Panc1 (cell line): ENCODE measurements at regions not wholly inside any gene's neighbourhood (a gene's known extent, or its start where the extent isn't known, plus 50 kb on each side); places are given as distances from the start of the nearest gene placed in this dataset.

ENCODE experiments used
- ATAC-seq: fragments of 200-7000 bp; cut with Tn5 transposase; 2 replicates; pipeline ENCODE4 v1.9.1; 2020; ENCODE audit warnings: mild to moderate bottlenecking, moderate library complexity
- BruUV-seq: library from RNA; stranded (reverse); fragments of 400-500 nt; replicated peaks from 2 replicates; lab custom pipeline; 2021; lab: Mats Ljungman, UMichigan
- CTCF ChIA-PET: fragments of 300-600 bp; sonication (Branson Sonifier 250); formaldehyde crosslinking; loops from one replicate; lab custom pipeline; 2022; ENCODE audit warnings: antibody characterized with exemption; lab: Charles Lee
- POLR2A ChIA-PET: fragments of 300-600 bp; sonication (Branson Sonifier 250); formaldehyde crosslinking; loops from one replicate; lab custom pipeline; 2022; ENCODE audit warnings: antibody characterized with exemption; lab: Charles Lee
- DNase-seq: peaks from one replicate; pipeline ENCODE4 v3.0.0-alpha.2; 2010; ENCODE audit warnings: low read depth, low spot score
- H3K27ac ChIP-seq: 2 replicates; pipeline ENCODE4 v1.5.1; 2011; ENCODE audit warnings: mild to moderate bottlenecking, low read length, inconsistent platforms
- H3K27me3 ChIP-seq: fragments of 200-500 bp; sonication (Bioruptor generic); 2 replicates; pipeline ENCODE4 v1.6.0; 2014; ENCODE audit warnings: low read length, inconsistent platforms; ENCODE audit not compliant: control insufficient read depth, insufficient read depth
- H3K36me3 ChIP-seq: fragments of 200-500 bp; sonication (Bioruptor generic); 2 replicates; pipeline ENCODE4 v1.5.1; 2014; ENCODE audit warnings: inconsistent platforms, mild to moderate bottlenecking, low read length, moderate library complexity; ENCODE audit not compliant: control insufficient read depth, insufficient read depth
- H3K4me1 ChIP-seq: 2 replicates; pipeline ENCODE4 v1.5.1; 2011; ENCODE audit warnings: inconsistent platforms, mild to moderate bottlenecking, low read length, moderate library complexity; ENCODE audit not compliant: control insufficient read depth, insufficient read depth
- H3K4me3 ChIP-seq, 2 experiments: 2 replicates each; pipeline ENCODE4 v1.5.1; 2011 to 2012; ENCODE audit warnings: low read depth in 2 of 2, low read length in 2 of 2, mild to moderate bottlenecking in 2 of 2, inconsistent platforms in 1 of 2, moderate library complexity in 1 of 2
- H3K9me3 ChIP-seq: fragments of 200-500 bp; sonication (Bioruptor generic); 2 replicates; pipeline ENCODE4 v1.5.1; 2014; ENCODE audit warnings: low read depth, mild to moderate bottlenecking, inconsistent platforms, low read length, moderate library complexity; ENCODE audit not compliant: control insufficient read depth, insufficient read depth
- POLR2AphosphoS5 ChIP-seq: IDR thresholded peaks from 2 replicates; pipeline ENCODE4 v1.6.1; 2012; ENCODE audit warnings: mild to moderate bottlenecking, low read depth, low read length, moderate library complexity
- REST ChIP-seq, 2 experiments: IDR thresholded peaks; 2 replicates each; pipeline ENCODE4 v1.6.1; 2011 to 2012; ENCODE audit warnings: low read depth in 2 of 2, control low read depth in 1 of 2, low read length in 1 of 2, mild to moderate bottlenecking in 1 of 2, moderate library complexity in 1 of 2; ENCODE audit not compliant: insufficient read depth in 1 of 2
- SIN3A ChIP-seq: IDR thresholded peaks from 2 replicates; pipeline ENCODE4 v1.6.1; 2012; ENCODE audit warnings: low read depth, mild to moderate bottlenecking, low read length, moderate library complexity, borderline replicate concordance; ENCODE audit not compliant: insufficient read depth
- TCF7L2 ChIP-seq: IDR thresholded peaks from 2 replicates; pipeline ENCODE4 v1.6.1; 2011; ENCODE audit warnings: mild to moderate bottlenecking, low read depth, low read length, inconsistent platforms
- in situ Hi-C: cut with HindIII; loops from 2 replicates; pipeline ENCODE4 v1.10.0; 2016; ENCODE audit warnings: low sequenced_read_pairs, low pct_unique_long_range_greater_than_20kb
- intact Hi-C: fragments of 100-400 bp; cut with micrococcal nuclease; formaldehyde crosslinking; loops from one replicate; pipeline ENCODE4 v1.10.0; 2022; ENCODE audit not compliant: unreplicated experiment
- TF ChIP-seq, protein P1 (sequence below): fragments of 450-650 bp; IDR thresholded peaks from 2 replicates; pipeline ENCODE4 v1.5.1; 2017; ENCODE audit warnings: mild to moderate bottlenecking

- in situ Hi-C loops (no loop called here), intact Hi-C loops (no loop called here)
- TF ChIP-seq POLR2AphosphoS5: no peak
- TF ChIP-seq REST (IDR thresholded peaks at IDR 0.05; ENCODE audit: insufficient read depth in 1 of 2, low read depth in 2 of 2, low read length in 1 of 2): no peak
- TF ChIP-seq SIN3A: no peak
- TF ChIP-seq, protein P1, sequence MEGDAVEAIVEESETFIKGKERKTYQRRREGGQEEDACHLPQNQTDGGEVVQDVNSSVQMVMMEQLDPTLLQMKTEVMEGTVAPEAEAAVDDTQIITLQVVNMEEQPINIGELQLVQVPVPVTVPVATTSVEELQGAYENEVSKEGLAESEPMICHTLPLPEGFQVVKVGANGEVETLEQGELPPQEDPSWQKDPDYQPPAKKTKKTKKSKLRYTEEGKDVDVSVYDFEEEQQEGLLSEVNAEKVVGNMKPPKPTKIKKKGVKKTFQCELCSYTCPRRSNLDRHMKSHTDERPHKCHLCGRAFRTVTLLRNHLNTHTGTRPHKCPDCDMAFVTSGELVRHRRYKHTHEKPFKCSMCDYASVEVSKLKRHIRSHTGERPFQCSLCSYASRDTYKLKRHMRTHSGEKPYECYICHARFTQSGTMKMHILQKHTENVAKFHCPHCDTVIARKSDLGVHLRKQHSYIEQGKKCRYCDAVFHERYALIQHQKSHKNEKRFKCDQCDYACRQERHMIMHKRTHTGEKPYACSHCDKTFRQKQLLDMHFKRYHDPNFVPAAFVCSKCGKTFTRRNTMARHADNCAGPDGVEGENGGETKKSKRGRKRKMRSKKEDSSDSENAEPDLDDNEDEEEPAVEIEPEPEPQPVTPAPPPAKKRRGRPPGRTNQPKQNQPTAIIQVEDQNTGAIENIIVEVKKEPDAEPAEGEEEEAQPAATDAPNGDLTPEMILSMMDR: no peak
- TF ChIP-seq TCF7L2: no peak
- POLR2A ChIA-PET: no interaction called here
- Histone ChIP-seq H3K27ac (no peak overlapping the region), H3K27me3 (no peaks in the 10 kb centered on the region), H3K9me3 (no peaks in the 10 kb centered on the region), H3K4me3 (no peak overlapping the region), H3K36me3 (no peaks in the 10 kb centered on the region), H3K4me1 (no peaks in the 10 kb centered on the region)
- DNase-seq: no peak
- ATAC-seq: no peak
- CTCF ChIA-PET: interaction anchor here (0.5 kb wide), 1 partner anchor 1541 kb away, joined by 3 read pairs; no protein-coding TSS in a partner anchor
- no TSS peak for BruUV-seq
Measured at GRCh38 chr11:127226949-127227348, 226.4 kb upstream of the KIRREL3 start.

DNA sequence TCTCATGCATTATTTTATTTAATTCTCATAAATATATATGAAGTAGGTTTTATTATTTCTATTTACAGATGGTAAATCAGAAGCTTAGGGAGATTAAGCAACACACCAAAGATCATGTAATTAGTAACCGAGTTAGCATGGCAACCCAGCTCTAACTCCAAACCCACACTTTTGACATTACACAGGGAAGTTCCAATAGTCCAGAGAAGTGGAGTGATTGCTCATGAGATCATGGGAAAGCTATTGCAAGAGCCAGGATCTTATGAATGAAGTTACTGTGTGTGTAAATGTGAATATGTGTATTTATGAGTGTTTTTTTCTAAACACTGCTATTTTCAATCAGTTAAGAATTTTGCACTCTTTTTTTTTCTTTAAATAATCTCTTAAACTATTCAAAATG lies 225.8 kb upstream of the KIRREL3 start:
- Histone ChIP-seq H3K27ac (no peak overlapping the region), H3K9me3 (no peaks in the 10 kb centered on the region), H3K4me3 (no peak overlapping the region), H3K27me3 (no peaks in the 10 kb centered on the region), H3K36me3 (no peaks in the 10 kb centered on the region), H3K4me1 (no peaks in the 10 kb centered on the region)
- BruUV-seq: no TSS peak
- ATAC-seq (no peak), DNase-seq (no peak)
- intact Hi-C loops (no loop called here), in situ Hi-C loops (no loop called here)
- CTCF ChIA-PET: interaction anchor here (0.5 kb wide), 1 partner anchor 1542 kb away, joined by 3 read pairs; no protein-coding TSS in a partner anchor
- POLR2A ChIA-PET: no interaction called here
- TF ChIP-seq POLR2AphosphoS5 (no peak), REST (IDR thresholded peaks at IDR 0.05; ENCODE audit: insufficient read depth in 1 of 2, low read depth in 2 of 2, low read length in 1 of 2) (no peak), SIN3A (no peak), TCF7L2 (no peak)
- TF ChIP-seq, protein P1: no peak
